ENCODE measurements at regions not wholly inside any gene's neighbourhood (a gene's known extent, or its start where the extent isn't known, plus 50 kb on each side); places are given as distances from the start of the nearest gene placed in this dataset.

- H3K27me3 ChIP-seq = no peaks in the 10 kb centered on the region
- H3K27ac ChIP-seq = no peak overlapping the region
- no peaks in the 10 kb centered on the region for H3K4me1 ChIP-seq (ENCODE audit: insufficient read depth)
- intact Hi-C loops (cut with DNase I) = no loop called here
- H3K9me3 ChIP-seq = no peaks in the 10 kb centered on the region
- 90 to 91% (median 90%) methylated on average over 11 of the region's 11 CpGs for whole genome bisulfite sequencing, 3 donors
- H3K36me3 ChIP-seq = no peaks in the 10 kb centered on the region
- DNase-seq = no peak
- no peak for TF ChIP-seq POLR2A (IDR thresholded peaks at IDR 0.05)
- no peak for TF ChIP-seq EP300 (IDR thresholded peaks at IDR 0.05)
- no peak for TF ChIP-seq CTCF (IDR thresholded peaks at IDR 0.05)
- H3K4me3 ChIP-seq = no peak overlapping the region
Observed at GRCh38 chr9:81162361-81162760, 527.0 kb downstream of the TLE1 start.

DNA sequence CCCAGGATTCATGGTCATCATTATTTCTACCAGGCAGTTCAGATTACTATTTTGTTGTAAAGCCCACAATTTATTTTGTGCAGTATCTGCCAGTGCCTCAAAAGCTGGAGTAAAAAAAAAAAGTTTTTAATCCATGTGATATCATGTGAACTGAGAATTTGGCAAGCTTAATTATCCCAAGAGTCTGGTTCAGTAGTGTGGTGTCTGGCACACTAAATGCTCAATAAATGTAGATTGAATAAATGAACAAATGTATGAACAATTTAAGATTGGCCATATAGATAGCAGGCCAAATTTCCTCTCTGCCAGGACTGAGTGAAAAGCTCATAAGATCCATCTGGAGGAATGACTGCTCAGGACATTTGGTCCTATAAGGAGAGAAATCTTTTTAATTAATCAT lies 533.0 kb downstream of the TLE1 start:
- TF ChIP-seq CTCF (IDR thresholded peaks at IDR 0.05) (no peak), EP300 (IDR thresholded peaks at IDR 0.05) (no peak), POLR2A (IDR thresholded peaks at IDR 0.05) (no peak)
- intact Hi-C loops (cut with DNase I) = no loop called here
- DNase-seq = no peak
- Histone ChIP-seq H3K36me3 (no peaks in the 10 kb centered on the region), H3K27ac (no peak overlapping the region), H3K4me3 (no peak overlapping the region), H3K4me1 (ENCODE audit: insufficient read depth) (no peaks in the 10 kb centered on the region), H3K27me3 (no peaks in the 10 kb centered on the region), H3K9me3 (no peaks in the 10 kb centered on the region)

DNA sequence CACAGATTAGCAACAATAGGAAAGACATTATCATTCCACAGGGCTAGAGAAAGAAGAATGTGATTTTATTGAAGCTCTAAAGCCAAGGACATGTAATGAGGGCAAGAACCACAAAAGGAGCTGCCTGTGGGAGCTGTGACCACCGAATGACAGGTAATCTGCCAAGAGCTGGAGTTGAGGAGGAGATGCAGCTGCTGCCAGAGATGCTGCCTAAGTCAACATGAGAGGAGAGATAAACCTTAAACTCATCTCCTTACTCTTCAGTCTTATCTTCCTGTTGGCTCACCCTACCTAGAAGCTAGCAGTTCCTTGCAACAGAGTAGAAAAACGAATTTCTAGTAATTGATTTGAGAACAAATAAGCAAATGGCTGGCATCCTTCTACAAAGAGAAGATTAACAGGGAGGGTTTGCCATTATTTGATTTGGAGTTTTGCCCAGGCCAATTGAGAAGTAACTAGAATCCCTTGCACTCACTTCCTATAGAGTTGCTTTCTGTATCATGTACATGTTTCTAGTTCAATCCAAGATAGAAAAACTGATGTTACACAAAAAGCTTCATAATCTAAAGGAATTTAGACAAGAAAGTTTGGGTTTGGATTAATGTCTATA lies 539.2 kb downstream of the TLE1 start:
- Histone ChIP-seq H3K9me3 (no peaks in the 10 kb centered on the region), H3K27ac (no peak overlapping the region), H3K4me3 (no peak overlapping the region), H3K36me3 (no peaks in the 10 kb centered on the region), H3K4me1 (ENCODE audit: insufficient read depth) (no peaks in the 10 kb centered on the region), H3K27me3 (no peaks in the 10 kb centered on the region)
- TF ChIP-seq CTCF (IDR thresholded peaks at IDR 0.05) (no peak), EP300 (IDR thresholded peaks at IDR 0.05) (no peak)
- intact Hi-C loops (cut with DNase I) = no loop called here
- no peak for DNase-seq
- 2 to 12% (median 4%) methylated on average over 2 of the region's 2 CpGs for WGBS, 3 donors

GRCh38 chr9:81146684-81147337 lies 542.5 kb downstream of the TLE1 start:
- no peaks in the 10 kb centered on the region for H3K4me1 ChIP-seq (ENCODE audit: insufficient read depth)
- H3K9me3 ChIP-seq = no peaks in the 10 kb centered on the region
- H3K4me3 ChIP-seq = no peak overlapping the region
- intact Hi-C loops (cut with DNase I) = no loop called here
- 92 to 94% (median 94%) methylated on average over 4 of the region's 4 CpGs for WGBS, 3 donors
- no peaks in the 10 kb centered on the region for H3K27me3 ChIP-seq
- H3K36me3 ChIP-seq = no peaks in the 10 kb centered on the region
- no peak overlapping the region for H3K27ac ChIP-seq
- DNase-seq = no peak
- TF ChIP-seq POLR2A (IDR thresholded peaks at IDR 0.05) = no peak
- no peak for TF ChIP-seq CTCF (IDR thresholded peaks at IDR 0.05)
